Spinal cord (tissue), 9 donors: ENCODE measurements at regions not wholly inside any gene's neighbourhood (a gene's known extent, or its start where the extent isn't known, plus 50 kb on each side); places are given as distances from the start of the nearest gene placed in this dataset.

Experiments used
- DNase-seq, 6 donors: peaks; one replicate each; pipeline versions ENCODE4 v3.0.0 to v3.0.0-alpha.2; 2013 to 2015; ENCODE audit warnings: low spot score in 6 of 6, low read depth in 4 of 6
- H3K27ac ChIP-seq: one replicate; pipeline ENCODE4 v1.5.1; 2013; ENCODE audit warnings: low read depth, low read length, control low read depth
- H3K27me3 ChIP-seq: one replicate; pipeline ENCODE4 v1.6.1; 2013; ENCODE audit warnings: low read length; ENCODE audit not compliant: control insufficient read depth, insufficient read depth
- H3K36me3 ChIP-seq: one replicate; pipeline ENCODE4 v1.6.1; 2013; ENCODE audit warnings: low read length; ENCODE audit not compliant: control insufficient read depth, insufficient read depth
- H3K4me1 ChIP-seq: one replicate; pipeline ENCODE4 v1.6.1; 2013; ENCODE audit warnings: low read length; ENCODE audit not compliant: control insufficient read depth, insufficient read depth
- H3K4me3 ChIP-seq: one replicate; pipeline ENCODE4 v1.5.1; 2013; ENCODE audit warnings: low read depth, low read length, control low read depth
- H3K9me3 ChIP-seq: one replicate; pipeline ENCODE4 v1.6.1; 2013; ENCODE audit warnings: low read length; ENCODE audit not compliant: control insufficient read depth, insufficient read depth
- WGBS: methylation state at CpG from one replicate; pipeline ENCODE4 v1.1.5; 2013; ENCODE audit warnings: missing lambda C conversion rate; ENCODE audit not compliant: insufficient coverage; 5-methylcytosine and 5-hydroxymethylcytosine counted together
- donor health status: healthy.

DNA sequence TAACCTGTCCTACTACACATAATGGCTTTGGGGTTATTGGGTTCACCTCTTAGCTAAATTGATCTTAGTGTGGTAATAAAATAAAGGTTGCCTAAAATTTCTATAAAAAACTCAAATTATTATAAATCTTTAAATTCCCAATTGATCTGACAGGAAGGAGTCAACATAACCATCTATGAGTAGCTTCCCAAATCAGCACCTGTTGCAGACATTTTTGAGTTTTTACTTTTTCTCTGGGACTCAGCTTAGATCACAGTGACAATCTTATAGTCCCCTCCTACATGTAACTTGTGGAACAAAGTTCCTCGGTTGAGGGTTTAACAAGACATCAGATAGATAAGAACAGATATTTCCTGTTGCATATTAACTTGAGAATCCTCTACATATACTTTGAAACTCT, 601.0 kb downstream of the TUSC7 start:
- Histone ChIP-seq H3K36me3 (no peaks in the 10 kb centered on the region), H3K9me3 (no peaks in the 10 kb centered on the region), H3K4me1 (no peaks in the 10 kb centered on the region), H3K27me3 (no peaks in the 10 kb centered on the region), H3K4me3 (no peak overlapping the region), H3K27ac (no peak overlapping the region)
- DNase-seq = no peak
- whole genome bisulfite sequencing = no CpG with 5 or more reads among the region's 1 CpG

DNA sequence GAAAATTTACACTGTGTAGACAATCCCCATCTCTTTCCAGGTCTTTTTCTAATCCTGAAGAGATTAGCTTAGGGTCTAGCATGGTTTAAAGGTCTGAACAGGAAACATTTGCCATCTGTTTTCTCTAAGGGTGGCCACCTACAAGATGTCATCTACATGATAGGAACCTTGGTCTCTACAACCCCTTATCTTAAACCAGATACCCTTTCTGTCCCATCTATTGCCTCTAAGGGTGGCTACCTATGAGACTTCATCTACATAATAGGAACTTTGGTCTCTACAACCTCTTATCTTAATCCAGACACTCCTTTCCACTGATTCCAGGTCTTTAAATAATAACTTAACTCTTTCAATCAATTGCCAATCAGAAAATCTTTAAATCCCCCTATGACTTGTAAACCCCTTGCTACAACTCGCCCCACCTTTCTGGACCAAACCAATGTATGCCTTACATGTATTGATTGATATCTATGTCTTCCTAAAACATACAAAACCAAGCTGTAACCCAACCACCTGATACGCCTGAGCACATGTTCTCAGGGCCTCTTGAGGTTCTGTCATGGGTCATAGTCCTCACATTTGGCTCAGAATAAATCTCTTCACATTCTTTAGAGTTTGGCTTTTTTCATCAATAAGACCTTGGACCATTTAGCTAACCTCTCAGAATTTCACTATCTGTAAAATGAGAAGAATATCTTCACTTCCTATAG, 605.0 kb downstream of the TUSC7 start:
- DNase-seq = no peak
- Histone ChIP-seq H3K4me3 (no peak overlapping the region), H3K27me3 (no peaks in the 10 kb centered on the region), H3K27ac (no peak overlapping the region), H3K9me3 (no peaks in the 10 kb centered on the region), H3K4me1 (no peaks in the 10 kb centered on the region), H3K36me3 (no peaks in the 10 kb centered on the region)
- 100% methylated on average over 1 of the region's 2 CpGs for WGBS

DNA sequence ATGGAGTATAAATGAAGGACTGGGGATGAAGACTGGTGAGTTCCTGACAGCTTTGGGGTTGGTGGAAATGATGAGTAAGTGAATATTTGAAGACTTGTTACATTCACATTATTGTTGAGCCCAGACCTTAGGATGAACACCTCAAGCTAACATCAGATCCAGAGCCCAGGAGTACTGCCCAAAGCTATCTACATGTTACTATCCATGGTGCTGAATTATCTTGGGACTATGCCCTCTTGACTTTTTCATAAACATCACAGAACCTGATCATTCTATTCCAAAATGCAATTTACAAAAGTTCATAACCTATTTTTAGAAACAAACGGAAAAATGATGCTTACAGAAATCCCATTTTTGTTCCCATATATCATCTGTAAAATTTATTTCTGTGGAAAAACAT, 613.3 kb downstream of the TUSC7 start:
- no CpG with 5 or more reads among the region's 1 CpG for WGBS
- peak in 1 of 6 donors; percentile 15 for DNase-seq

DNA sequence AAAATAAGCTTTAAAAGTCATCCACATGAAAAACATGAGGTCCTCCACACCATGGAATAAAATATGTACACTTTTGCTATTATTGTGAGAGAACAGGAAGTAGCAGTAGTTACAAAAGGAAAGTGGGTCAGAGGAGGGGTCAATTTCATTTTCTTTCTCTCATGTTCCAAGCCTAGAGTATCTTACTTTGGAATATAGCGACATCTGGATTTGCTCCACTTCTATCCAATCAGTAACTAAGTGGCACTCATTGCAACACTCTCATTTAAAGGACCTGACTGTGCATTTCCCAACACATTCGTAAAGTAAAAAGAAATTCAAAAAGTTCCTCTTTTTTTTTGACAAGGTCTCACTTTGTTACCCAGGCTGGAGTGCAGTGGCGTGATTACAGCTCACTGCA, 637.3 kb downstream of the TUSC7 start:
- 93% methylated on average over 2 of the region's 3 CpGs for WGBS
- no peak for DNase-seq
- Histone ChIP-seq H3K9me3 (no peaks in the 10 kb centered on the region), H3K27ac (no peak overlapping the region), H3K27me3 (no peaks in the 10 kb centered on the region), H3K4me1 (no peaks in the 10 kb centered on the region), H3K36me3 (no peaks in the 10 kb centered on the region), H3K4me3 (no peak overlapping the region)

More for the DNA sequence above, 613.3 kb downstream of the TUSC7 start:
- no peaks in the 10 kb centered on the region for H3K4me1 ChIP-seq
- H3K4me3 ChIP-seq = no peak overlapping the region
- H3K36me3 ChIP-seq = no peaks in the 10 kb centered on the region
- H3K9me3 ChIP-seq = peaks cover 4% of the 10 kb centered on the region
- no peak overlapping the region for H3K27ac ChIP-seq
- H3K27me3 ChIP-seq = no peaks in the 10 kb centered on the region

DNA sequence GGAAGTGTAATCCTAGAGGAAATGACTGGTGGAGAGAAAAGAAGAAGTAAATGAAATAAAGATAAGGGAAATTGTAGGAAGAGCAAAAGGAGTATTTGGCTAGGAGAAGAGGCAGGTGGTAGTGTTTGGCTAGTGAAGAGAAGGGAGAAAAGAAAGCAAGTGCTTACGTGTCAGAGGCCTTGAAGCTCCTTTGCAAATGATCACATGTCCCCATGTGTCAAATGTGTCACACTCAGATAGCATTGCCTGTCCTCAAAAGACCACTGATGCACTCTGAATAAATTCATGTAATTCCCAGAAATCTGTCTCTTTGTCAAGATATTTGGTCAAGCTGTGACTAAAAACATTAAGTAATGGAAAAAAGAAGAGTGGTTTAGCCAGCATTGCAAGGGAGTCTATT, 639.3 kb downstream of the TUSC7 start:
- Histone ChIP-seq H3K27me3 (no peaks in the 10 kb centered on the region), H3K9me3 (no peaks in the 10 kb centered on the region), H3K36me3 (no peaks in the 10 kb centered on the region), H3K27ac (no peak overlapping the region), H3K4me3 (no peak overlapping the region), H3K4me1 (no peaks in the 10 kb centered on the region)
- DNase-seq = no peak
- 50% methylated on average over 1 of the region's 1 CpG for WGBS

DNA sequence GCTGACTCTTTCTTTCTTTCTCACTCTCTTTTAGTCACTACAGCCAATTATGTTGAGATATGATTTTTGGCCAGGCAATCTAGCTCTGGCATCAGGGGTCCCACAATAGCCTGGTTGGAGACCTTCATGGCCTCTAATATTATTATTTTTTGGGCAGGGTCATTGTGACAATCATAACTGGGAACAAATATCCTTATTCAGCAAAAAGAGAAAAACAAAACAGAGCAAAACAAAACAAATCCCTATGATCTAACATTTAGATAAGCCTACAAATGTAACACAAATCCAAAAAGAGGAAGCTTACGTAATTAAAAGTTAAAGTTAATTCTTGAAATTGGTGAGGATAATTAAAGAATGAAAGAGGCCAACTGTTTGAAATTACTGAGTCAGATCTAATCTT, 640.0 kb downstream of the TUSC7 start:
- Histone ChIP-seq H3K36me3 (no peaks in the 10 kb centered on the region), H3K27ac (no peak overlapping the region), H3K9me3 (no peaks in the 10 kb centered on the region), H3K4me1 (no peaks in the 10 kb centered on the region), H3K4me3 (no peak overlapping the region), H3K27me3 (no peaks in the 10 kb centered on the region)
- no CpG with 5 or more reads among the region's 1 CpG for WGBS
- no peak for DNase-seq

DNA sequence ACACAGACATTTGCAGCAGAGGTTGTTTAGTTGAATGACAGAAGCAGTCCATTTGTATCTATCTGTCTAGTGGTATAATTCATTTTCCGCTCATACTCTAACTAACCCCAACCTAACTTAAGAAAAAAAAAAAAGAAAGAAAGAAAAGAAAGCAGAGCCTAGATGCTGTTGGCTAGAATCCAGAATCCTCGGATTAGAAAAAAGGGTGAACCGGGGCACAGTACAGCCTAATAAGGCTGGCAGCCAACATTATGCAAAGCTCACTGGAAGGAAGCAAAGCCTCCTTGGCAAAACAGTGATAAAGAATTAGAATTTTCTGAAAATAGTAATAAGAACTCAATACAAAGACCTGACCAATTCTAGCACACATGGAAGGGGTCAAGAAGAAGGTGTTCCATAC, 640.8 kb downstream of the TUSC7 start:
- H3K4me3 ChIP-seq = no peak overlapping the region
- no peaks in the 10 kb centered on the region for H3K36me3 ChIP-seq
- no peaks in the 10 kb centered on the region for H3K27me3 ChIP-seq
- H3K27ac ChIP-seq = peak overlapping the region; percentile 29
- DNase-seq = peak in 2 of 6 donors; percentile 71 to 85
- no peaks in the 10 kb centered on the region for H3K9me3 ChIP-seq
- no peaks in the 10 kb centered on the region for H3K4me1 ChIP-seq
- 11% methylated on average over 2 of the region's 3 CpGs for WGBS

DNA sequence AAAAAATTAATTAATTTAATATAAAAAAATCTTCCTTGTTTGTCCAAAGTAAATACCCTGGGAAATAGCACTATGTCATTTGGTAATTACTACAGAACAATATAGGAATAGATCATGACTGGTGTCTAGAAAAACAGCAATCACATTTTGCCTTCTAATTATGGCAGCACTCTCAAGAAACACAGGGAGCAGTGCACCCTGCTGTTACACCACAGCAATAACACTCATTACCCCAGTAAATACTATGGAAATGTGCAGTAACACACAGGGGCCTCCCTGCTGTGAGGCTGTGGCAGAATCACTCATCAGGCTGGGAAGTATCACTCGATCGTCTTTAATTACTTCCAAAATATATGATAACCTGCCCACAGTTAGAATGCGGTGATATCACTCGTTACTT, 646.0 kb downstream of the TUSC7 start:
- DNase-seq = peak in 3 of 6 donors; percentile 26 to 94 (median 52)
- 17% methylated on average over 2 of the region's 4 CpGs for WGBS
- no peaks in the 10 kb centered on the region for H3K9me3 ChIP-seq

DNA sequence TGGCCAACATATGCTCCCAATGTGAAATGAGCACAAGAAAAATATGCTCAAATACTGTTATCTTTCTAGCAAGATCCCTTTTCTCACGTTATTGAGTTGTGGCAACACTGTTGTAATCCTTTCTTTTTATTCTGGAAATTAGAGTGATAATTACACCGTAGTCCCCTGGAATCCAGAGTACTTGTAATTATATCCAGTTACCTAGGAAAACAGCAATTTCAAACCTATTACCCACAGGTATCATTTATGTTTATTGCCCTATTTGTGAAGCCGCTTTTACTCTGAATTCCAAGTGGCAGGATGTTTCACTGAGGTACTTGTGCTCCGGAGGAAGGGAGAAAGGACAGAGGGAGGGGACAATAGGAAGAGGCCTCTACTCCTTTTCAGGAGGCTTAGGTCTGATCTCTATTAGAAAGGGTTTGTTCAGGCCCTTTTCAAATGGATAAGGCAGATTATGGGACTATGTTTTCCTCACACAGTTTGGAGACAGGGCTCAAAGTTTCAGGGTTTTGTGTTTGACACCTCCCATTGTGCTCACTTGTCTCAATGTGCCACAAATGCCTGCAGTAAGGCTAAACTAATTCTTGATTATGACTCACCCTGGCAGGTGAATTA, 646.6 kb downstream of the TUSC7 start:
- Histone ChIP-seq H3K9me3 (no peaks in the 10 kb centered on the region), H3K36me3 (no peaks in the 10 kb centered on the region), H3K4me1 (no peaks in the 10 kb centered on the region), H3K4me3 (no peak overlapping the region), H3K27me3 (no peaks in the 10 kb centered on the region), H3K27ac (no peak overlapping the region)
- WGBS = 0% methylated on average over 1 of the region's 4 CpGs
- DNase-seq = peak in 3 of 6 donors; percentile 15 to 94 (median 33)

More for the DNA sequence above, 646.0 kb downstream of the TUSC7 start:
- H3K27me3 ChIP-seq = no peaks in the 10 kb centered on the region
- H3K4me1 ChIP-seq = no peaks in the 10 kb centered on the region
- H3K27ac ChIP-seq = no peak overlapping the region
- H3K36me3 ChIP-seq = no peaks in the 10 kb centered on the region
- H3K4me3 ChIP-seq = no peak overlapping the region

DNA sequence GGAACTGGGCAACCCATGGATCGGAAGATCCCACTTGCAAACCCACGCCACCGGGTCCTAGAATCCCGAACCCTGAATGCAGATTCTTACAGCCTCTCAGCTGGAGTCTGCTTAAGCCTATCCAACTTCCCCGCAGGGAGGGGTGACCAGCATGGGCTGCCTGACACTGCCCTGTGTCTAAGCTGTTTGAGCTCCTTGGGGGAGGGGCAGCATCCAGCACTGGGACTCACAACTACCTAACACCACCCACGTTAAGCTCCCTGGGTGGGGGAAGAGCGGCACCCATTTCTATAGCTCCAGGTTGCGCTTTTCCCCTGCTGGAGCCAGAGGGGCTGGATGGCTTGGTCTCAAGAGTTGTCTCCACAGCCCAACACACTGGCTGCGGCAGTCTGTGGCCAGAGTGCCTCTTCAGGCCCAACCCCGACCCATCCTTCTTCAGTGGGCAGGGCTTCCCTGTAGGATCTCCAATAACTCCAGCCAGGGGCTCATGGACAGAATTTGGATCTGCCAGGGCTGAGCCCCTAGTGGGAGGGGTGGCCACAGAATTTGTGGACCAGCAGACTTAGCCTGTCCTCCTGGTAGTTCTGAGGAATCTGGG, 649.2 kb downstream of the TUSC7 start:
- no peak overlapping the region for H3K4me3 ChIP-seq
- H3K27ac ChIP-seq = no peak overlapping the region
- H3K36me3 ChIP-seq = no peaks in the 10 kb centered on the region
- WGBS = 90% methylated on average over 7 of the region's 10 CpGs
- no peak for DNase-seq
- H3K4me1 ChIP-seq = no peaks in the 10 kb centered on the region
- H3K9me3 ChIP-seq = no peaks in the 10 kb centered on the region
- no peaks in the 10 kb centered on the region for H3K27me3 ChIP-seq
